MM.1S (cell line): ENCODE measurements at regions not wholly inside any gene's neighbourhood (a gene's known extent, or its start where the extent isn't known, plus 50 kb on each side); places are given as distances from the start of the nearest gene placed in this dataset.

ENCODE experiments used
- EZH2 ChIP-seq: fragments of 300-600 bp; sonication (generic); optimal IDR thresholded peaks from 2 replicates; pipeline ENCODE3; 2017; ENCODE audit warnings: low read depth, mild to moderate bottlenecking, antibody characterized with exemption, low read length, mixed read lengths
- EZH2phosphoT487 ChIP-seq: fragments of 300-600 bp; sonication (generic); IDR thresholded peaks from 2 replicates; pipeline ENCODE4 v1.6.1; 2018; ENCODE audit warnings: antibody characterized with exemption, low read length
- TF ChIP-seq, protein P1 (sequence below): fragments of 300-600 bp; sonication (generic); IDR thresholded peaks from 2 replicates; pipeline ENCODE4 v1.5.1; 2016; ENCODE audit warnings: antibody characterized with exemption, low read length, mixed read lengths

DNA sequence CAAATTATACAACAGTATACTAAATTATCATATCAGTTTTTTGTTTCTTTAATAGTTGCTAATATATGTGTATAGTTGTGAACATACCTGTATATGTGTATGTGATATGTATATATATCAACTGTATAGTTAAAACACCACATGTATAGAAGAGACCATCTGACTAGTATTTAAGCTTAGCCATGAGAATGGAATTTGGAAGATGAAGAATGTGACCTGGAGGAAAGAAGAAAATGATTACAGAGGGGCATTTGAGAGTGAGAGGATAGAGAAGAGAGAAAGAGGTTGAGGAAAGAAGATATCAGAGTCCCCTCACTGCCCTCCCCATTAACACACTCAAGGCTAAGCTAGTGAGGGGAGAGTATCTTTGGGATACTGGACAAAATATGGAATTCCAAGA lies 335.9 kb downstream of the BCKDHB start:
- TF ChIP-seq, protein P1, sequence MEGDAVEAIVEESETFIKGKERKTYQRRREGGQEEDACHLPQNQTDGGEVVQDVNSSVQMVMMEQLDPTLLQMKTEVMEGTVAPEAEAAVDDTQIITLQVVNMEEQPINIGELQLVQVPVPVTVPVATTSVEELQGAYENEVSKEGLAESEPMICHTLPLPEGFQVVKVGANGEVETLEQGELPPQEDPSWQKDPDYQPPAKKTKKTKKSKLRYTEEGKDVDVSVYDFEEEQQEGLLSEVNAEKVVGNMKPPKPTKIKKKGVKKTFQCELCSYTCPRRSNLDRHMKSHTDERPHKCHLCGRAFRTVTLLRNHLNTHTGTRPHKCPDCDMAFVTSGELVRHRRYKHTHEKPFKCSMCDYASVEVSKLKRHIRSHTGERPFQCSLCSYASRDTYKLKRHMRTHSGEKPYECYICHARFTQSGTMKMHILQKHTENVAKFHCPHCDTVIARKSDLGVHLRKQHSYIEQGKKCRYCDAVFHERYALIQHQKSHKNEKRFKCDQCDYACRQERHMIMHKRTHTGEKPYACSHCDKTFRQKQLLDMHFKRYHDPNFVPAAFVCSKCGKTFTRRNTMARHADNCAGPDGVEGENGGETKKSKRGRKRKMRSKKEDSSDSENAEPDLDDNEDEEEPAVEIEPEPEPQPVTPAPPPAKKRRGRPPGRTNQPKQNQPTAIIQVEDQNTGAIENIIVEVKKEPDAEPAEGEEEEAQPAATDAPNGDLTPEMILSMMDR, result no peak
- TF ChIP-seq EZH2 (no peak), EZH2phosphoT487 (no peak)
